Gastrocnemius medialis (tissue), 4 donors: ENCODE measurements at regions not wholly inside any gene's neighbourhood (a gene's known extent, or its start where the extent isn't known, plus 50 kb on each side); places are given as distances from the start of the nearest gene placed in this dataset.

Source experiments
- CTCF ChIP-seq, 5 experiments: fragments of 450-650 bp in 3 of 5; fragments of 200-600 bp in 2 of 5; sonication (generic) in 2 of 5; IDR thresholded peaks in 4 of 5; conservative IDR thresholded peaks in 1 of 5; 1 replicate in 4 of 5; 2 replicates in 1 of 5; pipeline ENCODE4 v1.5.1; 2016 to 2019; ENCODE audit warnings: antibody characterized with exemption in 5 of 5, mild to moderate bottlenecking in 3 of 5, moderate library complexity in 3 of 5
- POLR2A ChIP-seq, 2 donors: fragments of 450-650 bp; IDR thresholded peaks; one replicate each; pipeline ENCODE4 v1.6.1; 2017; ENCODE audit warnings: antibody characterized with exemption in 2 of 2, mild to moderate bottlenecking in 2 of 2, moderate library complexity in 2 of 2

- no peak for TF ChIP-seq POLR2A (IDR thresholded peaks at IDR 0.05)
- no peak for TF ChIP-seq CTCF (IDR thresholded peaks at IDR 0.05 in 4 of 5, conservative IDR thresholded peaks at IDR 0.05 in 1 of 5)
These were observed 116.7 kb downstream of the SPCS3 start for GRCh38 chr4:176436293-176436973.
